GM12873 (cell line): ENCODE measurements at regions not wholly inside any gene's neighbourhood (a gene's known extent, or its start where the extent isn't known, plus 50 kb on each side); places are given as distances from the start of the nearest gene placed in this dataset.

ENCODE experiments used
- CTCF ChIP-seq: IDR thresholded peaks from 2 replicates; pipeline ENCODE4 v1.5.1; 2012; ENCODE audit warnings: low read depth, mild to moderate bottlenecking, moderate library complexity, low read length, control low read depth; ENCODE audit not compliant: insufficient read depth; ENCODE audit errors: missing control alignments

DNA sequence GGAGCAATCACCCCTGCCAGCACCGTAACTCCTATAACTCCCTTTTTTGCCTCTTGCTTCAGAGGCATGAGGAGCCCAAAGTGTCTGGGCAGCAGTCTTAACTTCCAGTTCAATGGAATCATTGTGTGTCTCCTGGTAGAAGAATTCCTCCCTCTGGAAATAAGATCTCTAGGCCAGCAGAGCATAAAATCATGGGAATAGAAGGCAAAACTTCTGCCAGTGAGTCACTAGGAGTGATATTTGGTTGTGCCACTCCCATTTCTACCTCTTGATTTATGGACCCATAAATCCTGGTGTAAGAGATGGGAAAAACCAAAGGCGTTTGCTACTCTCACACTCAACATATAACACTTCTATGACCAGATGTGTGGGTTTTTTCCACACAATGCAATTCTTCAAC lies 104.9 kb upstream of the FAM180A start:
- TF ChIP-seq CTCF: no peak

GRCh38 chr7:135853008-135853407 lies 104.4 kb upstream of the FAM180A start:
- no peak for TF ChIP-seq CTCF

DNA sequence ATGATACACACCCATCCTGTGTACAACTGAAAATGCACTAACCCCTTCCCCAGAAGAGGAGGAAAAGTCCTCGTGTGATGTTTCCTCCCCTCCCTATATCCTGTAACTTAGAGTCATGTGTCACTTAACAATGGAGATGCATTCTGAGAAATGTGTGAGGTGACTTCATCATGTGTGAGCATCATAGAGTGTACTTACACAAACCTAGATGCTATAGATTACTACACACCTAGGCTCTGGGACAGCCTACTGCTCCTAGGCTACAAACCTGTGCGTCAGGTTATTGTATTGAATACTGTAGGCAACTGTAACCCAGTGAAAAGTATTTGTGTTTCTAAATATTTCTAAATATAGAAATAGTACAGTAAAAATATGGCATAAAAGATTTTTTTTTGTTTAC lies 98.6 kb upstream of the FAM180A start:
- no peak for TF ChIP-seq CTCF

GRCh38 chr7:135846339-135846738 lies 97.7 kb upstream of the FAM180A start:
- TF ChIP-seq CTCF: no peak

DNA sequence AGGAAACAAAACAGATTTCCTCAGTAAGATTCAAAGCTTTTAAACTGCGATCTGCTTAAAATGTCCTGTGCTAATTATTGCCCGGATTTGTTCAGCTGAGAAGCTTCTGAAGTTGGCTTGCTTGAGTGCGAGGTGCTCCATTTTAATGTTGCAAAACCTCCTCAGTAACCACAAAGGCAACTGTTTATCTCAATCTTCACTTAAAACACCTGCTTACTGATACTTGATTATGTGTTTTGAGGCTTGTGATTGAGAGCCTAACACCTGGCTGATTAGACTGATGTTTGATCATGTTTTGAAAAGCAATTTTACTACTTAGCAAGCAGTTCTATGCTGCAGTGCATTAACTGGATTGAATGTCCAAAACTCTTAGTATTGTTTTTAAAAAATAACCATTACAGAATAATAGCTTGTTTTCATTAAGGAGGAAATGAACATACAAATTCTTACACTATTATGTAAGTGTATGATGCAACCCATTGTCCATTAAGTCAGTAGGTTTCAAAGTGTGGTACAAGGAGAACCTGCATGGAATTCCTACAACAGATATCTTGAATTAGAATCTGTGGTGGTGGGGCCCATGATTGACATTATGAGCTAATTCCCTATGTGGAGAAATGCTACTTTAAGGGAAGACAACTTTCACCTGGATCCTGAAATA lies 96.9 kb upstream of the FAM180A start:
- no peak for TF ChIP-seq CTCF

- TF ChIP-seq CTCF: no peak
Observed at GRCh38 chr7:135844903-135845302, 96.3 kb upstream of the FAM180A start.

- TF ChIP-seq CTCF: no peak
Observed at GRCh38 chr7:135843214-135843613, 94.6 kb upstream of the FAM180A start.
